Astrocyte (in vitro differentiated cells and primary cell): ENCODE measurements at regions not wholly inside any gene's neighbourhood (a gene's known extent, or its start where the extent isn't known, plus 50 kb on each side); places are given as distances from the start of the nearest gene placed in this dataset.
A peak's percentile ranks its signal among the peaks of the same experiment; 100 is the strongest.

ENCODE experiments used
- DNase-seq: peaks from one replicate; pipeline ENCODE4 v3.0.0-alpha.2; 2010; ENCODE audit warnings: low read depth
- FAIRE-seq: peaks from 2 replicates; lab custom pipeline; 2011; peaks lifted over from hg19 to GRCh38; lab: Jason Lieb, UNC
- H2AFZ ChIP-seq: 2 replicates; pipeline ENCODE4 v1.6.0; 2012; ENCODE audit warnings: low read depth, low read length, inconsistent platforms
- H3K27ac ChIP-seq: 2 replicates; pipeline ENCODE4 v1.5.1; 2011; ENCODE audit warnings: low read depth, low read length, inconsistent platforms
- H3K27me3 ChIP-seq: 2 replicates; pipeline ENCODE4 v1.6.0; 2011; ENCODE audit warnings: low read length, inconsistent platforms; ENCODE audit not compliant: insufficient read depth
- H3K36me3 ChIP-seq: 2 replicates; pipeline ENCODE4 v1.5.1; 2011; ENCODE audit warnings: low read length, inconsistent platforms; ENCODE audit not compliant: insufficient read depth
- H3K4me1 ChIP-seq: 2 replicates; pipeline ENCODE4 v1.5.1; 2011; ENCODE audit warnings: low read length, inconsistent platforms; ENCODE audit not compliant: insufficient read depth
- H3K4me2 ChIP-seq: 2 replicates; pipeline ENCODE4 v1.6.0; 2012; ENCODE audit warnings: low read length, inconsistent platforms
- H3K4me3 ChIP-seq: 2 replicates; pipeline ENCODE4 v1.5.1; 2011; ENCODE audit warnings: low read depth, mild to moderate bottlenecking, low read length, inconsistent platforms; ENCODE audit not compliant: insufficient read depth
- H3K79me2 ChIP-seq: 2 replicates; pipeline ENCODE4 v1.6.0; 2012; ENCODE audit warnings: mild to moderate bottlenecking, low read length, inconsistent platforms; ENCODE audit not compliant: insufficient read depth
- H3K9ac ChIP-seq: 2 replicates; pipeline ENCODE4 v1.6.0; 2012; ENCODE audit warnings: mild to moderate bottlenecking, low read length, inconsistent platforms
- H3K9me3 ChIP-seq: 2 replicates; pipeline ENCODE4 v1.5.1; 2012; ENCODE audit warnings: low read depth, mild to moderate bottlenecking, low read length, inconsistent platforms; ENCODE audit not compliant: insufficient read depth
- H4K20me1 ChIP-seq: 2 replicates; pipeline ENCODE4 v1.6.0; 2012; ENCODE audit warnings: low read length, inconsistent platforms; ENCODE audit not compliant: insufficient read depth
- H3K27ac Mint-ChIP-seq: one replicate; pipeline ENCODE4 v1.8.0; 2021; ENCODE audit warnings: mild to moderate bottlenecking, mixed read lengths; ENCODE audit not compliant: unreplicated experiment
- H3K27me3 Mint-ChIP-seq: one replicate; pipeline ENCODE4 v1.8.0; 2021; ENCODE audit warnings: low read depth, mixed read lengths; ENCODE audit not compliant: unreplicated experiment
- H3K36me3 Mint-ChIP-seq: one replicate; pipeline ENCODE4 v1.8.0; 2021; ENCODE audit warnings: low read depth, mixed read lengths; ENCODE audit not compliant: unreplicated experiment
- H3K4me1 Mint-ChIP-seq: one replicate; pipeline ENCODE4 v1.8.0; 2021; ENCODE audit warnings: low read depth, mixed read lengths; ENCODE audit not compliant: unreplicated experiment
- H3K4me3 Mint-ChIP-seq: one replicate; pipeline ENCODE4 v1.8.0; 2021; ENCODE audit warnings: mild to moderate bottlenecking, moderate library complexity, mixed read lengths; ENCODE audit not compliant: unreplicated experiment
- H3K9me3 Mint-ChIP-seq: one replicate; pipeline ENCODE4 v1.8.0; 2021; ENCODE audit warnings: mild to moderate bottlenecking, mixed read lengths; ENCODE audit not compliant: unreplicated experiment
- CTCF ChIP-seq: IDR thresholded peaks from 2 replicates; pipeline ENCODE4 v1.5.1; 2011; ENCODE audit warnings: low read depth, mild to moderate bottlenecking, inconsistent platforms, low read length, moderate library complexity; ENCODE audit not compliant: insufficient read depth
- EZH2 ChIP-seq: IDR thresholded peaks from 2 replicates; pipeline ENCODE4 v1.6.1; 2012; ENCODE audit warnings: mild to moderate bottlenecking, low read length, inconsistent platforms; ENCODE audit not compliant: insufficient read depth

GRCh38 chr6:43911354-43912115 lies 141.5 kb downstream of the VEGFA start:
- H3K4me1 Mint-ChIP-seq = peaks cover 42% of the 10 kb centered on the region

GRCh38 chr6:43910638-43911353 lies 140.8 kb downstream of the VEGFA start:
- peaks cover 1% of the 10 kb centered on the region for H3K36me3 Mint-ChIP-seq
- H3K4me3 Mint-ChIP-seq = peak overlapping the region; percentile 11
- DNase-seq = no peak
- Histone ChIP-seq H3K27ac (no peak overlapping the region), H3K9ac (no peak overlapping the region), H3K9me3 (no peaks in the 10 kb centered on the region), H3K4me2 (no peak overlapping the region), H3K27me3 (no peaks in the 10 kb centered on the region), H3K79me2 (no peaks in the 10 kb centered on the region), H3K4me3 (no peak overlapping the region), H4K20me1 (no peaks in the 10 kb centered on the region), H2AFZ (no peak overlapping the region), H3K36me3 (no peaks in the 10 kb centered on the region), H3K4me1 (peaks cover 17% of the 10 kb centered on the region)
- peaks cover 22% of the 10 kb centered on the region for H3K27me3 Mint-ChIP-seq
- TF ChIP-seq EZH2 = no peak
- no peak for TF ChIP-seq CTCF
- peaks cover 42% of the 10 kb centered on the region for H3K4me1 Mint-ChIP-seq
- H3K9me3 Mint-ChIP-seq = peaks cover 4% of the 10 kb centered on the region
- peak overlapping the region; percentile 99 for H3K27ac Mint-ChIP-seq
- FAIRE-seq = no peak

More at GRCh38 chr6:43911354-43912115, 141.5 kb downstream of the VEGFA start:
- Histone ChIP-seq H3K9ac (no peak overlapping the region), H3K4me1 (peaks cover 17% of the 10 kb centered on the region), H3K4me2 (peak overlapping the region; percentile 20), H3K36me3 (no peaks in the 10 kb centered on the region), H3K4me3 (no peak overlapping the region), H3K27me3 (no peaks in the 10 kb centered on the region), H3K79me2 (no peaks in the 10 kb centered on the region), H4K20me1 (no peaks in the 10 kb centered on the region), H3K9me3 (no peaks in the 10 kb centered on the region), H2AFZ (no peak overlapping the region), H3K27ac (no peak overlapping the region)
- Mint-ChIP-seq H3K36me3 (peaks cover 1% of the 10 kb centered on the region), H3K27me3 (peaks cover 16% of the 10 kb centered on the region), H3K27ac (peak overlapping the region; percentile 99), H3K9me3 (peaks cover 2% of the 10 kb centered on the region), H3K4me3 (no peak overlapping the region)
- FAIRE-seq = no peak
- TF ChIP-seq CTCF (no peak), EZH2 (no peak)
- no peak for DNase-seq
